ENCODE measurements at regions not wholly inside any gene's neighbourhood (a gene's known extent, or its start where the extent isn't known, plus 50 kb on each side); places are given as distances from the start of the nearest gene placed in this dataset.

DNA sequence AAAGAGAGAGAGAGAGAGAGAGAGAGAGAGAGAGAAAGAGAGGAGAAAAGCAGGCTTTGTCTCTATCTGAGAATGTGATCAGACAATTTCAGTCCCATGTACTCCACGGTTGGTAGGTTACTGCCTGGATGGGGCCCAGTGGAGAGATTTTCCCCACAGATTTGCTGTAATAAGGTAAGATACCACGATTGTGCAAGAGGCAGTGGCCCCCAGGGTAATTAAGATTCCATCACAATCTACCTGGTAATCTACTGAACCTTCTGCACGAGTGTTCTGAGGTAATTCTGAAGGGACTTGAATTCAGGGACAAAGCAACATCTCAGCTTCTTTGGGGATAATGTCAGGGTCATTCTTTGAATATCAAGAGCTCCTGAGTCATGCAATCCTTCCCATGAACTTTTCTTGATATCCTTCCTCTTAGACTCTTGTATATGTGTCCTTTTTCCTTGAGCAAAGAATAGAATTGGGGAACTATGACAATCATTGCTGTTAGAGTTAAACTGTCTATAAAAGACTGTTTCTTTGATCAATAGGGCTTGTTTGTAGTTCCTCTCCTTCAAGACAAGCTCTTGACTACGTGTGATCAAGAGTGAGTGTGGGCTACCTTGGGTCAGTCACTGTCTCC is 306.6 kb downstream of the MAF start:
- no peak for TF ChIP-seq ZFX (IDR thresholded peaks at IDR 0.05)
- TF ChIP-seq, protein P1, sequence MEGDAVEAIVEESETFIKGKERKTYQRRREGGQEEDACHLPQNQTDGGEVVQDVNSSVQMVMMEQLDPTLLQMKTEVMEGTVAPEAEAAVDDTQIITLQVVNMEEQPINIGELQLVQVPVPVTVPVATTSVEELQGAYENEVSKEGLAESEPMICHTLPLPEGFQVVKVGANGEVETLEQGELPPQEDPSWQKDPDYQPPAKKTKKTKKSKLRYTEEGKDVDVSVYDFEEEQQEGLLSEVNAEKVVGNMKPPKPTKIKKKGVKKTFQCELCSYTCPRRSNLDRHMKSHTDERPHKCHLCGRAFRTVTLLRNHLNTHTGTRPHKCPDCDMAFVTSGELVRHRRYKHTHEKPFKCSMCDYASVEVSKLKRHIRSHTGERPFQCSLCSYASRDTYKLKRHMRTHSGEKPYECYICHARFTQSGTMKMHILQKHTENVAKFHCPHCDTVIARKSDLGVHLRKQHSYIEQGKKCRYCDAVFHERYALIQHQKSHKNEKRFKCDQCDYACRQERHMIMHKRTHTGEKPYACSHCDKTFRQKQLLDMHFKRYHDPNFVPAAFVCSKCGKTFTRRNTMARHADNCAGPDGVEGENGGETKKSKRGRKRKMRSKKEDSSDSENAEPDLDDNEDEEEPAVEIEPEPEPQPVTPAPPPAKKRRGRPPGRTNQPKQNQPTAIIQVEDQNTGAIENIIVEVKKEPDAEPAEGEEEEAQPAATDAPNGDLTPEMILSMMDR (IDR thresholded peaks at IDR 0.05 in 2 of 3, conservative IDR thresholded peaks at IDR 0.05 in 1 of 3; ENCODE audit: borderline replicate concordance in 1 of 3, insufficient read depth in 1 of 3, low read depth in 2 of 3, low read length in 2 of 3): no peak
- TF ChIP-seq, protein P2, sequence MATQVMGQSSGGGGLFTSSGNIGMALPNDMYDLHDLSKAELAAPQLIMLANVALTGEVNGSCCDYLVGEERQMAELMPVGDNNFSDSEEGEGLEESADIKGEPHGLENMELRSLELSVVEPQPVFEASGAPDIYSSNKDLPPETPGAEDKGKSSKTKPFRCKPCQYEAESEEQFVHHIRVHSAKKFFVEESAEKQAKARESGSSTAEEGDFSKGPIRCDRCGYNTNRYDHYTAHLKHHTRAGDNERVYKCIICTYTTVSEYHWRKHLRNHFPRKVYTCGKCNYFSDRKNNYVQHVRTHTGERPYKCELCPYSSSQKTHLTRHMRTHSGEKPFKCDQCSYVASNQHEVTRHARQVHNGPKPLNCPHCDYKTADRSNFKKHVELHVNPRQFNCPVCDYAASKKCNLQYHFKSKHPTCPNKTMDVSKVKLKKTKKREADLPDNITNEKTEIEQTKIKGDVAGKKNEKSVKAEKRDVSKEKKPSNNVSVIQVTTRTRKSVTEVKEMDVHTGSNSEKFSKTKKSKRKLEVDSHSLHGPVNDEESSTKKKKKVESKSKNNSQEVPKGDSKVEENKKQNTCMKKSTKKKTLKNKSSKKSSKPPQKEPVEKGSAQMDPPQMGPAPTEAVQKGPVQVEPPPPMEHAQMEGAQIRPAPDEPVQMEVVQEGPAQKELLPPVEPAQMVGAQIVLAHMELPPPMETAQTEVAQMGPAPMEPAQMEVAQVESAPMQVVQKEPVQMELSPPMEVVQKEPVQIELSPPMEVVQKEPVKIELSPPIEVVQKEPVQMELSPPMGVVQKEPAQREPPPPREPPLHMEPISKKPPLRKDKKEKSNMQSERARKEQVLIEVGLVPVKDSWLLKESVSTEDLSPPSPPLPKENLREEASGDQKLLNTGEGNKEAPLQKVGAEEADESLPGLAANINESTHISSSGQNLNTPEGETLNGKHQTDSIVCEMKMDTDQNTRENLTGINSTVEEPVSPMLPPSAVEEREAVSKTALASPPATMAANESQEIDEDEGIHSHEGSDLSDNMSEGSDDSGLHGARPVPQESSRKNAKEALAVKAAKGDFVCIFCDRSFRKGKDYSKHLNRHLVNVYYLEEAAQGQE (IDR thresholded peaks at IDR 0.05; ENCODE audit: low read depth): no peak
- TF ChIP-seq EZH2phosphoT487 (IDR thresholded peaks at IDR 0.05; ENCODE audit: borderline replicate concordance): no peak
- TF ChIP-seq POLR2A (IDR thresholded peaks at IDR 0.05; ENCODE audit: borderline replicate concordance, extremely low read depth, insufficient read depth, insufficient read length): no peak
- no peak for TF ChIP-seq FOSL1 (IDR thresholded peaks at IDR 0.05; ENCODE audit: low read depth)
- no peak for TF ChIP-seq EZH2 (IDR thresholded peaks at IDR 0.05)
- TF ChIP-seq POLR2AphosphoS5 (IDR thresholded peaks at IDR 0.05; ENCODE audit: low read depth, low read length): no peak
- no peak for TF ChIP-seq CEBPB (IDR thresholded peaks at IDR 0.05; ENCODE audit: low read depth)
- TF ChIP-seq EGR1 (IDR thresholded peaks at IDR 0.05; ENCODE audit: low read depth): no peak
- TF ChIP-seq ZBTB33 (IDR thresholded peaks at IDR 0.05; ENCODE audit: extremely low read depth, insufficient replicate concordance, low read length): no peak
- TF ChIP-seq SRF (IDR thresholded peaks at IDR 0.05; ENCODE audit: low read depth): no peak
- TF ChIP-seq SP1 (IDR thresholded peaks at IDR 0.05; ENCODE audit: low read depth): no peak
